Stimulated activated CD4-positive, alpha-beta T cell treated with anti-CD3 and anti-CD28 coated beads, TNF-alpha, amount 100 ng/mL, for 1 hour (primary cell): ENCODE measurements at regions not wholly inside any gene's neighbourhood (a gene's known extent, or its start where the extent isn't known, plus 50 kb on each side); places are given as distances from the start of the nearest gene placed in this dataset.
"Not testable (repeated sequence)": the region's sequence is repeated elsewhere in the genome, so short reads cannot be mapped to it uniquely, and the experiment has no call there.

ENCODE experiments used
- DNase-seq, 3 donors: peaks; one replicate each; pipeline ENCODE4 v3.0.0-alpha.2; 2020; ENCODE audit warnings: low read depth in 3 of 3, low spot score in 1 of 3

DNA sequence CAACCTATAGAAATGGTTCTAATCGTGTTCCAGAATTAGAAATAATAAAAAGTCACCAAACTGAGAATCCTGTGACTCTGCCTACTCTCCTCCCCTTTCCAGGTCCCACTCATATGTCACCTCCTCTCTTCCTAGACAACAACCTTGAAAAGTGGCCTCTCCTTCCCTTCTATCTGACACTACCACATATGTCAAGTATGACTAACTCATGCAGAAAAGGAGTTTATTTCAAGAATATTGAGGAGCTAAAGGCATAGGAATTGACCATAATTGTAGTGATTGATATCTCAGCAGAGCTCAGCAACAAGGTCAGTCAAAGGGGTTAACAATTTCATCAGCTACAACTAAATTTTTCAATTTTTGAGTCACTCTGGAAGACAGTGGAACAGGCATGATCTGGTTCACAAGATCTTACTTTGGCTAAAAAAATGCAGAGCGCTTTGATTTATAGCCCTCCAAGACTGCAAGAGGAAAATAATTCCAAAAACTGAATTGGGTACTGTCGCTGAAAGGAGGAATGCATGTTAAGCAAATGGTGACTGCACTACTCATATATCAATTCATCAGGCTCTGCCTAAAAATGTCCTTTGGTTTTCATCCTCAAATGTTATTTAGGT lies 160.6 kb upstream of the ARHGEF26 start:
- no peak for DNase-seq

GRCh38 chr3:153961494-153961893 lies 159.7 kb upstream of the ARHGEF26 start:
- DNase-seq: no peak

DNA sequence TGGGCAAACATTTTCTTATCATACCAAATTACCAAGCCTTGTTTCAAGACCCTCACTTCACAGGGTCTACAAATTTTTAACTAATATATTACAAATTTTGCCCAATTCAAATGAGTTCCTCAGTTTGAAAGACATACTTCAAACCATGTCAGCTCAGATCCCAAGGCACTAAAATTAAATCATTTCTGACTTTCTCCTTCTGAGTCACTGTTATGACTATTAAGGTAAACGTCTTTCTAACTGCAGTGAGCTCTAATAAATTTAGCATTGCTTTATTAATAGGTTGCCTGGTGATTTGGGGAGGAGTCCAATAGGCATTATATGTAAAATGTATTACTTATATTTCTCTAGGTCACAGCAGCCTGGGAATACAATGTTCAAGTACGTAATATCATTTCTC lies 158.2 kb upstream of the ARHGEF26 start:
- DNase-seq: no peak

GRCh38 chr3:153967260-153967659 lies 153.9 kb upstream of the ARHGEF26 start:
- DNase-seq: no peak

- no peak for DNase-seq
Observed at GRCh38 chr3:153970047-153970446, 151.1 kb upstream of the ARHGEF26 start.

- no peak for DNase-seq
Observed at GRCh38 chr3:153970741-153971347, 150.3 kb upstream of the ARHGEF26 start.

DNA sequence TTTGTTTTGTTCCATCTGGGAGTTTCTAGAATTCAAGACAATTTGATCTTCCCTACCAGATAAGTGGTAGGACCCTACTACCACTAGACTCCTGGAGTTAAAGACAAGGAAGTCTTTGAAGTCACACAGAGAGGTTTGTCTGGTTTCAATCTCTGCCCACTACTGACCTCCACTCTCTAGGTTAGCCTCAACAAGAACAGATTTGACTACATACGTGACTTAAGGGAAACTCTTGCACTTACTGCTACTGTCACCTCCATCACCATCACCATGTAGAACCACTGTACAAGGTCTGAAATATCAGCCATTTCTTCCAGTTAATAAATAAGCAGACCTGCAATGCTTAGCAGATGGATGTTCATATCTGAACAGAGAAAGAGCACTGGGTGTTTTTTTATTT lies 148.3 kb upstream of the ARHGEF26 start:
- no peak for DNase-seq

GRCh38 chr3:153973722-153974265 lies 147.4 kb upstream of the ARHGEF26 start:
- DNase-seq: no peak

DNA sequence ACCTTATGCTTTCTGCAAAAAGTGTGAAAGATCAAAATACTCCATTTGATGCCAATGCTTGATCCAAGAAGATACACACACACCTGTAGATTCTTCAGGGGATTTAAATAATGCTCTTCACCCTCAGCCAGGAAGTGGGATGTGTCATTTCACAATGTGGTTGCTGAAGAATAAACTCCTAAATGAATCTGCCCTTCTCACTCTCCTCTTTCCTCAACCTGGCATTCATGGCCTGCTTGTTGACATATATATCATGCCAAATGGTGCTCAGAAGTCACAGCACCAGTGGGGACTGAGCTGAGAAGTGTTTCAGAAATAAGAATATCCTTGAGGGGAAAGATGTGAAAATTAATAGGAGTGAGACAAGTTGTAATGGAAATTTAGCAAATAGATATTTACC lies 146.6 kb upstream of the ARHGEF26 start:
- no peak for DNase-seq

- no peak for DNase-seq
Observed at GRCh38 chr3:153976891-153977554, 144.2 kb upstream of the ARHGEF26 start.

DNA sequence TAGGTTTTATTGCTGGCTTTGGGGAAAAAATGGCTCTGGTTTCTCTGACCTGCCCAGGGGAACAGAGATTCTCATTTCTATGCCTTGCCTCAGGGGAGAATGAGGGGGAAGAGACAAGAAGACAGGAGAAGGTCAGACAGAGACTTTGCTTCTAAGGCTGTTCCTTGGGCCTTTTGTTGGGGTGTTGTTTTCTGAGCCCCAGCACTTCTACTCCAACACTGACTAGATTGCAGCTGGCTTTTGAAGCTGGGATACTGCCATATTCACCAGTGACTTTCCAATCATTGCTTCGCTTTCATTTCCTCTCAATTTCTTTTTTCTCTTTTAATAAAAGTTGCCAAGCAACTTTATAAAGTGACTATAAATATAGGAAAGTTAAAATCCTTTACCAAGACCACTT lies 143.2 kb upstream of the ARHGEF26 start:
- no peak for DNase-seq

DNA sequence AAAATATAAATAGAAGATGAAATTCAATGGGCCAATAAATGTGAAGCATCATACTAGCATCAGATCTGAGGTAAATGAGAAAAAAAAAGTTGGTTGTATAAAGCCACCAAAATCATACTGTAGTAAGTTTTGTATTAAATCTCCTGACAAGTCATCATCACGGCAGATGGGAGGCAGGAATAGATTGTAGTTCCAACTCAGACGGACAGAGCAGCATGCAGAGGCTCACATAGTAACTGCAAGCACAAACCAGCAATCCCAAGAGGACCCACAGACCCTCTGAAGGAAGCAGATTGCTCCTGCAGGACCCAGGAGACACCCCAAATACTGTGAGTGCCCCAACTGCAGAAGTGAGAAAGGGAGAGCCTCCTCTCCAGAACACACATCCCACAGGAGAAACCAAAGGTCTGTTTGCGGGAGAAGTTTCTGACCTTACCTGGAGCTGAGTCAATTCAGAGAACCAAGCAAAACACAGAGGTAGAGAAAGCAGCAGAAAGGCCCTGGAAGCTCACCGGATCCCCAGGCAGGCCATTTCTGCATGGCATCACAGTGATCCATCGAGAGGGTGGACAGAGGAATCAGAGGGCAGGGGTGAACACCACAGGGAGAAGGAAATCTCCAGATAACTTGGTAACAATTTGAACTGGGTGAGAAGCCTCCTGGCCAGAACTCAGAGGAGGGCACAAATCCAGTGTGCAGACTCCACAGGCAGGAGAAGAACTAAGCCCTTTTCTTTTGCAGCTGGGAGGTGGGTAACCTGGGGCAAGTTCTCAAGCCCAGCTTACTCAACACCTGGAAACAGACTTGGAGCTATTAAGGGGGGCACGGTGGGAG lies 141.6 kb upstream of the ARHGEF26 start:
- no peak for DNase-seq

DNA sequence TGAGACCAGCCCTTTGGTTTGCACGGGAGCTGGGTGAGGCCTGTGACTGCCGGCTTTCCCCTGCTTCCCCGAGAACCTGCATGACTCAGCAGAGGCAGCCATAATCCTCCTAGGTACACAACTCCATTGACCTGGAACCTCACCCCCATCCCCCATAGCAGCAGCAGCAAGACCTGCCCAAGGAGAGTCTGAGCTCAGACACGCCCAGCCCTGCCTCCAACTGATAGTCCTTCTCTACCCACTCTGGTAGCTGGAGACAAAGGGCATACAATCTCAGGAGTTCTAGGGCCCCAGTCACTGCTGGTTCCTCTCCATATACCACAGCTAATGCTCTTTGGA lies 141.0 kb upstream of the ARHGEF26 start:
- no peak for DNase-seq

GRCh38 chr3:153997364-153997763 lies 123.8 kb upstream of the ARHGEF26 start:
- not testable (repeated sequence) for DNase-seq

GRCh38 chr3:154003649-154004048 lies 117.5 kb upstream of the ARHGEF26 start:
- DNase-seq: no peak

DNA sequence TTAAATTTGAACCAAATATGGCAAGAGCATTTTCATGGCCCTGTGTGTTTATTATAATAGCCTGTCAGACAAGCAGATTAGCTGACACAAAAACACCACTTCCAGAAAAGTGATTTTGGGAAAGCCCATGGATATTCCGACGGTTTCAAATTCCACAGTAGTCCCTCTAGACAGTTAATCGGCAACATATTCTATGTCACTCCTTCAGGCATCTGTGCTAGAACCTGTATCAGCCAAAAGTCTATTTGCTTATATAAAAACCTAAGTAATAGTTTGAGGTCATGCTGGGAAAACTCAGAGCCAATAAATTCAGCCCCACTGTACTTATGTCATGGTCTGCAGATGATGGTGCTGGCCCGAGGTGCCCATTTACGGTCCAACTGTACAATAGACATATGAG lies 110.2 kb upstream of the ARHGEF26 start:
- no peak for DNase-seq

DNA sequence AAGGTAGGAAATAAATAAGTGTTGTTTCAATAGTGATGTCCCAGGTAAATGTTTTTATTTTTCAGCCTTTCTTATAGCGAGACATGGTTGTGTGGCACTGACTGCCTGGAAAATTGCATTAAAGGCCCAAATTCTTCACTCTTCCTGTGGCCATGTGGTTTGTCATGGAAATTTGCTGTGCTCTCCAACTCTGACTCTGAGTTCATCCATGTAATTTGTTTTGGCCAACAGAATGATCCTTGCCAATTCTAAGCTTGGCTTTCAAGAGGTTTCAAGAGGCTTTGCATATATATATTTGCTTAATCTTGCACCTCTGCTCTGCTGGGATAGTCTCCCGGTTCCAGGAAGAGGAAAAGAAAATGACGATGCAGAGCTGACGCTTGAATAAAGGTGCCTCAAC lies 107.5 kb upstream of the ARHGEF26 start:
- DNase-seq: no peak

DNA sequence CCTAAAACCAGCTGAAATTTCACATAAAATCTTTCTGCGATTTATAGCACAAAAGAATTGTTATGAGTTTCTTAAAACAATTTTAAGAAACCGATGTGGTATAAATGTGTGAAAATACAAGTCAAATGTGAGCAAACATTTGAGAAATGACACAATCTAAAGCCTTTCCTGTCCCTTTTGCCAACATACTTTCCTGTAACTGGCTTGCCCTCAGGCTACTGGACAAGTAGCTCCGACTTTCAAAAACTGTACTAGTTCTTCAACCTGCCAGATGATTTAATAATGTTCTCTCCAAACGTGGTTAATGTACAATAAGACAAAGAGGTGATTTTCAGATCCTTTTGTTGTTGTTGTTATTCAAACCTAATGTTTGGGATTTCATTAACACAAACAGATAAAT lies 105.9 kb upstream of the ARHGEF26 start:
- no peak for DNase-seq

- DNase-seq: peak in 1 of 3 donors; percentile 5
Observed at GRCh38 chr3:154018100-154018696, 103.0 kb upstream of the ARHGEF26 start.

DNA sequence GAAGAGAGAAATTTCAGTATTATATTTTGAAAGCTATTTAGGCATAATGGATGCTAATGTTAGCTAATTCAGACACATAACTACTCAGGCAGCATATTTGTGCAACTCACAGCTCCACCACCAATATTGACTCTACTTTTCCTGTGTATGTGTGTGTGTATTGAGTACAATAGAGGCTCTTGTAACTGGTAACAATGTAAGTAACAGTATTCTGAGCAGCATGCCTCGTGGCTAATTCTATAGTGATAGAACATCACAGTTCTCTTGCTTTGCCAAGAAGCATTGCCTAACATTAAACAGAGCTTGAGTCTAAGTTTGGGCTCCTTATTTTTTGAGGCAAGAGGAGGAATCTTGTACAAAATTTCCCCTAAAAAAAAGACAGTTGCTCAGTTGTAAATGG lies 98.6 kb upstream of the ARHGEF26 start:
- DNase-seq: no peak

DNA sequence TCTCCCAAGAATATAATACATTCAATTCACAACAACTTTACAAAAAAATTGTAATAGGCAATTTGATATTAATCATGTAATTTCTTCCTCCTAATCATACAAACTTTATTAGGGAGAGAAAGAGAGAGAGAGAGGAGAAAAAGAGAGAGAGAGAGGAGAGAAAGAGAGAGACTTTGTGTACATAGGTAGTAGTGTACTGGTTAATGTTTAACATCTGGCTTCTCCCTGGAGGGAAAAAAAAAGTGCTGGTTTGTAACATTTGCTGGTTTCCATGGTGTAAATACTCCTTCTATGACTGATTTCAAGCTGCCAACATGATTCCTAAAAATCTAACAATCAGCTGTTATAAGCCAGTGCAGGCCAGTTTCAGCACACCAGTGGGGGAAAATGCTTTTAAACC lies 98.0 kb upstream of the ARHGEF26 start:
- DNase-seq: no peak
